Mesendoderm (in vitro differentiated cells): ENCODE measurements at regions not wholly inside any gene's neighbourhood (a gene's known extent, or its start where the extent isn't known, plus 50 kb on each side); places are given as distances from the start of the nearest gene placed in this dataset.

Experiments
- DNase-seq: peaks from one replicate; pipeline ENCODE4 v3.0.0; 2013
- H2AK5ac ChIP-seq: 2 replicates; pipeline ENCODE4 v1.6.1; 2013; ENCODE audit warnings: low read length, inconsistent platforms
- H2BK120ac ChIP-seq: 2 replicates; pipeline ENCODE4 v1.6.1; 2013; ENCODE audit warnings: low read depth, mild to moderate bottlenecking, low read length, moderate library complexity, mixed read lengths
- H2BK15ac ChIP-seq: replicated peaks from 2 replicates; pipeline ENCODE4 v1.6.1; 2013; ENCODE audit warnings: low read depth, mild to moderate bottlenecking, moderate library complexity
- H2BK5ac ChIP-seq: 2 replicates; pipeline ENCODE4 v1.6.1; 2013; ENCODE audit warnings: low read length, inconsistent platforms
- H3K18ac ChIP-seq: 2 replicates; pipeline ENCODE4 v1.6.1; 2013; ENCODE audit warnings: mild to moderate bottlenecking, low read length, mixed read lengths
- H3K23ac ChIP-seq: one replicate; pipeline ENCODE4 v1.6.1; 2013; ENCODE audit warnings: low read length
- H3K27ac ChIP-seq: 2 replicates; pipeline ENCODE4 v1.5.1; 2013; ENCODE audit warnings: low read depth, mild to moderate bottlenecking, inconsistent platforms, low read length, moderate library complexity
- H3K27me3 ChIP-seq: 2 replicates; pipeline ENCODE4 v1.6.1; 2013; ENCODE audit warnings: low read length, control low read depth, mild to moderate bottlenecking, inconsistent platforms; ENCODE audit not compliant: insufficient read depth, poor library complexity
- H3K36me3 ChIP-seq: 2 replicates; pipeline ENCODE4 v1.6.1; 2013; ENCODE audit warnings: low read length, inconsistent platforms; ENCODE audit not compliant: control insufficient read depth, insufficient read depth
- H3K4ac ChIP-seq: one replicate; pipeline ENCODE4 v1.6.1; 2013; ENCODE audit warnings: low read depth, mild to moderate bottlenecking, low read length, moderate library complexity
- H3K4me1 ChIP-seq: 2 replicates; pipeline ENCODE4 v1.6.1; 2013; ENCODE audit warnings: low read depth, low read length, inconsistent platforms; ENCODE audit not compliant: control insufficient read depth
- H3K4me2 ChIP-seq: 2 replicates; pipeline ENCODE4 v1.6.1; 2013; ENCODE audit warnings: low read length
- H3K4me3 ChIP-seq: 2 replicates; pipeline ENCODE4 v1.5.1; 2013; ENCODE audit warnings: mild to moderate bottlenecking, low read length
- H3K56ac ChIP-seq: one replicate; pipeline ENCODE4 v1.6.1; 2013; ENCODE audit warnings: low read length
- H3K79me1 ChIP-seq: 2 replicates; pipeline ENCODE4 v1.6.1; 2013; ENCODE audit warnings: low read length, inconsistent platforms
- H3K79me2 ChIP-seq: 2 replicates; pipeline ENCODE4 v1.6.1; 2013; ENCODE audit warnings: mild to moderate bottlenecking, low read length; ENCODE audit not compliant: control insufficient read depth, insufficient read depth
- H3K9ac ChIP-seq: 2 replicates; pipeline ENCODE4 v1.6.1; 2013; ENCODE audit warnings: low read length, inconsistent platforms
- H4K5ac ChIP-seq: one replicate; pipeline ENCODE4 v1.6.1; 2013; ENCODE audit warnings: low read length
- H4K8ac ChIP-seq: one replicate; pipeline ENCODE4 v1.6.1; 2013; ENCODE audit warnings: low read depth, mild to moderate bottlenecking, control low read depth, low read length, moderate library complexity
- WGBS: extraction: QIAGEN DNeasy Blood & Tissue Kit; methylation state at CpG from one replicate; pipeline ENCODE4 v1.1.7; 2013; ENCODE audit warnings: low lambda C conversion rate, missing lambda C conversion rate; ENCODE audit not compliant: insufficient coverage; ENCODE audit errors: extremely low coverage; 5-methylcytosine and 5-hydroxymethylcytosine counted together

GRCh38 chr3:42032693-42033349, 58.3 kb upstream of the TRAK1 start:
- Histone ChIP-seq H3K56ac (no peak overlapping the region), H3K4me2 (no peak overlapping the region), H3K79me2 (peaks cover 8% of the 10 kb centered on the region), H4K8ac (no peak overlapping the region), H3K79me1 (peaks cover 6% of the 10 kb centered on the region), H3K4me3 (no peak overlapping the region), H3K4me1 (peaks cover 2% of the 10 kb centered on the region), H3K27ac (no peak overlapping the region), H3K23ac (no peak overlapping the region), H4K5ac (no peak overlapping the region), H3K27me3 (no peaks in the 10 kb centered on the region), H2BK15ac (no peak overlapping the region), H2BK120ac (no peak overlapping the region), H3K4ac (no peak overlapping the region), H2BK5ac (no peak overlapping the region), H2AK5ac (no peak overlapping the region), H3K9ac (no peak overlapping the region), H3K18ac (no peak overlapping the region), H3K36me3 (no peaks in the 10 kb centered on the region)
- peak; percentile 61 for DNase-seq
- WGBS: no CpG with 5 or more reads among the region's 15 CpGs

GRCh38 chr3:42031808-42032480, 59.2 kb upstream of the TRAK1 start:
- Histone ChIP-seq H3K4me1 (peaks cover 2% of the 10 kb centered on the region), H4K8ac (no peak overlapping the region), H3K56ac (no peak overlapping the region), H3K4me2 (no peak overlapping the region), H3K36me3 (no peaks in the 10 kb centered on the region), H3K4me3 (no peak overlapping the region), H2BK15ac (no peak overlapping the region), H3K27ac (peak overlapping the region; percentile 1), H3K79me1 (peaks cover 5% of the 10 kb centered on the region), H2BK5ac (no peak overlapping the region), H2AK5ac (no peak overlapping the region), H3K23ac (no peak overlapping the region), H3K27me3 (no peaks in the 10 kb centered on the region), H3K18ac (no peak overlapping the region), H2BK120ac (no peak overlapping the region), H3K9ac (no peak overlapping the region), H3K79me2 (peaks cover 6% of the 10 kb centered on the region), H4K5ac (no peak overlapping the region), H3K4ac (no peak overlapping the region)
- no CpG with 5 or more reads among the region's 8 CpGs for WGBS
- peak; percentile 95 for DNase-seq

- DNase-seq: no peak
- Histone ChIP-seq H4K5ac (no peak overlapping the region), H3K27me3 (no peaks in the 10 kb centered on the region), H3K4ac (no peak overlapping the region), H3K4me1 (peaks cover 8% of the 10 kb centered on the region), H2BK5ac (no peak overlapping the region), H3K18ac (no peak overlapping the region), H3K4me2 (no peak overlapping the region), H2BK15ac (no peak overlapping the region), H3K56ac (no peak overlapping the region), H3K9ac (no peak overlapping the region), H3K79me2 (peaks cover 6% of the 10 kb centered on the region), H3K4me3 (no peak overlapping the region), H2AK5ac (no peak overlapping the region), H3K27ac (no peak overlapping the region), H3K23ac (no peak overlapping the region), H3K36me3 (no peaks in the 10 kb centered on the region), H4K8ac (no peak overlapping the region), H3K79me1 (peaks cover 6% of the 10 kb centered on the region), H2BK120ac (no peak overlapping the region)
- whole genome bisulfite sequencing: no CpG with 5 or more reads among the region's 2 CpGs
Measured at GRCh38 chr3:42028474-42028873, 62.7 kb upstream of the TRAK1 start.

GRCh38 chr3:42027571-42027970, 63.6 kb upstream of the TRAK1 start:
- Histone ChIP-seq H3K4me2 (no peak overlapping the region), H3K27ac (no peak overlapping the region), H3K4me3 (no peak overlapping the region), H3K9ac (no peak overlapping the region), H4K5ac (no peak overlapping the region), H3K23ac (no peak overlapping the region), H2AK5ac (no peak overlapping the region), H3K4me1 (peaks cover 10% of the 10 kb centered on the region), H3K36me3 (no peaks in the 10 kb centered on the region), H3K56ac (no peak overlapping the region), H3K4ac (no peak overlapping the region), H2BK15ac (no peak overlapping the region), H3K79me2 (peaks cover 6% of the 10 kb centered on the region), H2BK120ac (no peak overlapping the region), H4K8ac (no peak overlapping the region), H3K79me1 (peaks cover 6% of the 10 kb centered on the region), H2BK5ac (no peak overlapping the region), H3K27me3 (no peaks in the 10 kb centered on the region), H3K18ac (no peak overlapping the region)
- WGBS: no CpG with 5 or more reads among the region's 5 CpGs
- no peak for DNase-seq

DNA sequence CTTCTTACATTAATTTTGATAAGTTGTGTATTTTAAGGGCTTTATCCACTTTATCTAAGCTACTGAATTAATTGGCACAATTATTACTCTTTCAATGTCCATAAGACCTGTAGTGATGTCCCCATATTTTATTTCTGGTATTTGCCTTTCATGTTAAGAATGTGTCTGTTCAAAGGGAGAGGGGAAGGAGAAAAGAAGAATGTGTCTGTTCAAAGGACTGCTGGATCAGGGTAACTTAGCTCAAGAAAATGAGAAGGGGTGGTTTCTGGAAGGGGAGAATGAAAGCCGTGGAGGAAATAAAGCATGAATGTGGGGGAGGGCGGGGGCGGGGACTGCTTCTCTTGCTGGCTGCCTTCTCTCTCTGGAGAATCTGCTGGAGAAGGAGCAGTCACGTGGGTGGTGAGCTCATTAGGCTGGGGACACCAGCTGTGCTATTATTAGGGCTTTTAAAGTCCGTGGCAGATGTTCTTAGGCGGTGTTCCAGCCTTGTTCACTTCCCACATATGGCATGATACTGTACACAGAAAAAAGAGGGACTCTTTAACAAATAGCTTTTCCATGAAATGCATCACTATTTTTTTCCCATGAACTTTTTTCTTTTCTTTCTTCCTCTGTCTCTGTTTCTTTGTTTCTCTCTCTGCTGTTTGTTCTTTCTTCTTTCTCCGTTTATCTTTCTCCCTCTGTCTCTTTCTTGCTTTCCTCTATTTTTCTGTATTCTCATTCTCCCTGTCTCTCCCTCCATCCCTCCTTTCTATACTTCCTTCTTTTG, 63.7 kb upstream of the ULK4 start:
- Histone ChIP-seq H3K79me1 (peaks cover 9% of the 10 kb centered on the region), H3K18ac (no peak overlapping the region), H3K36me3 (no peaks in the 10 kb centered on the region), H2BK120ac (no peak overlapping the region), H3K4me3 (no peak overlapping the region), H4K8ac (no peak overlapping the region), H3K79me2 (peaks cover 15% of the 10 kb centered on the region), H3K27ac (peak overlapping the region; percentile 77), H2AK5ac (no peak overlapping the region), H3K4me1 (peaks cover 10% of the 10 kb centered on the region), H2BK15ac (no peak overlapping the region), H3K27me3 (no peaks in the 10 kb centered on the region), H3K4me2 (peak overlapping the region; percentile 29), H3K23ac (no peak overlapping the region), H3K9ac (peak overlapping the region; percentile 17), H4K5ac (no peak overlapping the region), H3K4ac (no peak overlapping the region), H2BK5ac (no peak overlapping the region), H3K56ac (peak overlapping the region; percentile 73)
- no CpG with 5 or more reads among the region's 7 CpGs for WGBS
- DNase-seq: peak; percentile 95
